GM20000 (cell line): ENCODE measurements at regions not wholly inside any gene's neighbourhood (a gene's known extent, or its start where the extent isn't known, plus 50 kb on each side); places are given as distances from the start of the nearest gene placed in this dataset.

Experiments used
- DNase-seq: peaks from one replicate; pipeline ENCODE4 v3.0.0; 2012; ENCODE audit warnings: low spot score
- CTCF ChIP-seq: IDR thresholded peaks from 2 replicates; pipeline ENCODE4 v1.5.1; 2012; ENCODE audit warnings: mild to moderate bottlenecking, control low read depth; ENCODE audit errors: extremely low read depth, missing control alignments

- no peak for DNase-seq
- no peak for TF ChIP-seq CTCF
These were observed 319.4 kb upstream of the NR2F2 start for GRCh38 chr15:96011136-96011535.

GRCh38 chr15:96014939-96015338 is 315.6 kb upstream of the NR2F2 start:
- no peak for TF ChIP-seq CTCF
- DNase-seq: no peak

GRCh38 chr15:96019114-96019513 is 311.4 kb upstream of the NR2F2 start:
- no peak for DNase-seq
- no peak for TF ChIP-seq CTCF

- DNase-seq: no peak
- TF ChIP-seq CTCF: no peak
These were observed 310.4 kb upstream of the NR2F2 start for GRCh38 chr15:96020133-96020532.

- no peak for DNase-seq
- TF ChIP-seq CTCF: no peak
These were observed 309.7 kb upstream of the NR2F2 start for GRCh38 chr15:96020797-96021196.

GRCh38 chr15:96023081-96023480 is 307.4 kb upstream of the NR2F2 start:
- DNase-seq: no peak
- no peak for TF ChIP-seq CTCF

- TF ChIP-seq CTCF: no peak
- no peak for DNase-seq
These were observed 303.0 kb upstream of the NR2F2 start for GRCh38 chr15:96027501-96027900.

GRCh38 chr15:96028620-96029019 is 301.9 kb upstream of the NR2F2 start:
- TF ChIP-seq CTCF: no peak
- DNase-seq: no peak
